RCC 7860 (cell line): ENCODE measurements at regions not wholly inside any gene's neighbourhood (a gene's known extent, or its start where the extent isn't known, plus 50 kb on each side); places are given as distances from the start of the nearest gene placed in this dataset.
"Not testable (repeated sequence)": the region's sequence is repeated elsewhere in the genome, so short reads cannot be mapped to it uniquely, and the experiment has no call there.

Source experiments
- DNase-seq: peaks from one replicate; pipeline ENCODE4 v3.0.0-alpha.2; 2015; ENCODE audit warnings: low spot score
- FAIRE-seq: peaks from 2 replicates; lab custom pipeline; 2012; peaks lifted over from hg19 to GRCh38; lab: Jason Lieb, UNC

DNA sequence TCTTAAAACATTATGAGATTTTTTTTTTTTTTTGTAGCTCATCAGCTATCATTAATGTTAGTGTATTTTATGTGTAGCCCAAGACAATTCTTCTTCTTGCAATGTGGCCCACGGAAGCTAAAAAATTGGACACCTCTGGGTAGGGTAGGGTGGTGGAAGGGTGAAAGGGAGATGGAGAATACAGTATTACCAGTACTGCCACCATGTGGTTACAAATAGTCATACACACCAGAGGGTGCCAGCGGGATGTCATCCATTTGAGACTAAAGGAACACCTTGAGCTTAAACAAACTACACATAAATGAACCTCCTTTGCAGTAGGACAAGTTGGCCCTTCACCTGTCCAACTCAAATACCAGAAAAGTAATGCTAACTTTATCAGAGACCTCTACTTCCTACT is 601.9 kb downstream of the HTR1B start:
- DNase-seq (no peak), FAIRE-seq (no peak)

DNA sequence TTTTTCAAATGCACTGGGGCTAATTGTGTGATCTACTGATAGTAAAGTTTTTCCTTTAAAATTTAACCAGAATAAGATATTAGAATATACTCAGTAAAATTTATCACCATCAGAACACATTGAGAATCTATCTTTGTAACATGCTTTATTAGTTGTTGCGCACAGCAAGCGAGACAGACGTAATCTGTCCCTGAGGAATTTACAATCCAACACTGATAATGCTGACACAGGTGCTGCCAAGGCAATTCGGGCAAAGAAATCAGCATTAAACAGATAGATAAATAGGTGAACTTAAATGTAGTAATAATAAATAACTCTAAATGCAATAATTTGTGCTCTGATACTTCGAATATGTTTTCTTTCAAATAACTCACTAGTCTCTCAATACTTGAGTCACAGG is 607.2 kb downstream of the HTR1B start:
- DNase-seq (no peak), FAIRE-seq (no peak)

DNA sequence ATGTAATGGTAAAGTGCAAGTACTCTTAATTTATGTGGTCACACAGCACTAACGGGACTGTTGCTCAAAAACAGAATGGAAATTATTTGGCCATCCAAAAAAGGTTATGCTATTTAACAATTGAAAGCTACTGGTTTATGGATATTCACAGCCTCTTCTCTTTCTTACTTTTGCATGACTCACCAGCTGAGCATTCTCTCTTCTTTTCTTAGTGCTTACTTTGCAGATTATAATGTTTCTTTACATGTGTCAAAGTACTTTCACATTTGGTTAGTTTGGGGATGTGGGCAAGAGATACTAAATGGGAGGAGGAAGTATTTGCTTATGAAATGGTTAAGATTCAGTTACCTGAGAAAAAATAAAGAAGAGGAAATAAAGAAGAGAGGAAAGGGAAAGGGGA is 610.5 kb downstream of the HTR1B start:
- no peak for FAIRE-seq
- DNase-seq = no peak

DNA sequence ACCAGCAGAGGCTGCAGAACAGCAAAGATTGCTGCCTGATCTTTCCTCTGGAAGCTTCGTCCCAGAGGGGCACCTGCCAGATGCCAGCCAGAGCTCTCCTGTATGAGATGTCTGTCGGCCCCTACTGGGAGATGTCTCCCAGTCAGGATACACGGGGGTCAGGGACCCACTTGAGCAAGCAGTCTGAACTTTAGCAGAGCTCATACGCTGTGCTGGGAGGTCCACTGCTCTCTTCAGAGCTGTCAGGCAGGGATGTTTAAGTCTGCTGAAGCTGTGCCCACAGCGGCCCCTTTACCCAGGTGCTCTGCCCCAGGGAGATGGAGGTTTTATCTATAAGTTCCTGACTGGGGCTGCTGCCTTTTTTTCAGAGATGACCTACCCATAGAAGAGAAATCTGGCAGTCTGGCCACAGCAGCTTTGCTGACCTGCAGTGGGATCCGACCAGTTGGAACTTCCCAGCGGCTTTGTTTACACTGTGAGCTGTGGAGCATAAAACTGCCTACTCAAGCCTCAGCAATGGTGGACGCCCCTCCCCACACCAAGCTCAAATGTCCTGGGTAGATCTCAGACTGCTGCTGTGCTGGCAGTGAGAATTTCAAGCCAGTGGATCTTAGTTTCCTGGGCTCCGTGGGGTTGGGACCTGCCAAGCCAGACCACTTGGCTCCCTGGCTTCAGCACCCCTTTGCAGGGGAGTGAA is 613.9 kb downstream of the HTR1B start:
- not testable (repeated sequence) for DNase-seq, FAIRE-seq

DNA sequence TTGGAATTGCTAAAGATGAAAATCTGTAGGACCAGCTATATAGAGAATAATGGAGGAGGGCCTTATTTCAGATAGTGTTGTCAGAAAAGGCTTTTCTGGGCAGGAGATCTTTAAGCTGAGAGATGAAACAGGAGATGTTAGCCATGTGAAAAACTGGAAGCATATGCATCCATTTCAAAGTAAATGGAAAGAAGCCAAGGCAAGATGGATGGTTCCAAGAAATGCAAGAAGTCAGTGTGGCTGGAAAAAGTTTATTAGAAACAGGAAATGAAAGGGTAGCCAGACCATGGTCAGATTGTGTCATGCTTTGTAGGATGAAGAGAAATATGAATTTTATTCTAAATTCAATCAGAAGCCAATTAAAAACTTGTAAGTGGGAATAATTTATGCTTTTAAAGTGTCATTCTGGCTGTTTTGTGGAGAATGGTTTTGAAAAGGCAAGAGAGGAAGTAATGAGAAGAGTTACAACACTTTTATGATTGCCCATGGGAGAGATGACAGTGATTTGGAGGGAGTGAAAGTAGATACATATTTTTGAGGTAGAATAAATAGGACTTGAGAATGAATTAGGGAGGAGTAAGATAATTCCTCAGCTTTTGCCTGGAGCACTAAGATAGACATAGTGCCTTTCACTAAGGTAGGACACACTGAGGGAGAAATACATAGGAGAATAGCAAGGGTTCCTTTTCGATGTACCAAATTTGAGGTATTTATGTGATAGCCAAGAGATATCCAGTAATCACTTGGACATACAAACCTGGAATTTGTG is 620.1 kb downstream of the HTR1B start:
- FAIRE-seq (no peak), DNase-seq (no peak)

DNA sequence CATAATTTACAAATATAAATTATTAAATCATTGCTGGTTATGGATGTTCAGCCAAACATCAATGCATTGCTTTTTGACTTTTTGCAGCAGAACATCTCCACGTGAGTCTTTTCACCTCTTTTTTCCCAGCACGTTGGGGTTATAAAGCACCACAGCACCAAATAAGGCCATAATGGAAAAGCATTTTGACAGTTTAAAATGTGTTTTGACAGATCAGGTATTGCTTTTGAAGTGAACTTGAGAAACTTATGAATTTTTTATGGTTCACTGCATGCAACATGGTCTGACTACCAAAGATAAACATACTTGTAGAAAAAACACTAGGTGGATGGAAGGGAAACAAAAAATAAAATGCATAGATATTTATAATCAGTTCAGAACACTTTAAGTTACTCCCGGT is 622.4 kb downstream of the HTR1B start:
- DNase-seq (no peak), FAIRE-seq (no peak)

DNA sequence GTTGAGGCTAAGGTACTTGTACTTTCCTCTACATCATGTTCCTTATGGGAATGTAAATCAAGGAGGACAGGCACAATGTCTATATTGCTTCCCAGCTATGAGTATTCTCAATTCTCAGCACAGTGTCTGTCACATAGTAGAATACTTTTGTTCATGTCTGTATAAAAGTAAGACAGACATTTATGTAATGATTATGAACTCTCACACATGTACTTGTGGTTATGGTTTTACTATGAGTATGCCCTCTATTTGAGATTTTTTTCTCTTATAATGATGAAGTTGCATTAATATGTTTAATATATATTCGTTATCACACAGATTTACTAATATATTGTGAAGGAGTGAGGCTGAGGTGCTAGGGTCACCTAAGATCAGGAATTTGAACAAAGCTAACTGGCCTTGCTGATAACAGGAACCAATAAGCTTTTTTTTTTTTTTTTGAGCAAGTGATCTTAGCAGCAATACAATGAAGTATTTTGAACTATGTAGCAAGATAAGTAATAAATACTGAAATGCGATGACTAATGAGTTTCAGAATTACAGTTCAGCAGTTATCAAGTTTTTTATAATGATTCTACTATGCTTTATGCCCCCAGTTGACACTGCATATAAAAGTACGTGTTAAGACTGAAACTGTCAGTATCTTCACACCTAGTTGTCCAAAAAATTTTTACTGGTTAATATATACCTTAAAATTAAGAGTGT is 623.1 kb downstream of the HTR1B start:
- FAIRE-seq (no peak), DNase-seq (no peak)

DNA sequence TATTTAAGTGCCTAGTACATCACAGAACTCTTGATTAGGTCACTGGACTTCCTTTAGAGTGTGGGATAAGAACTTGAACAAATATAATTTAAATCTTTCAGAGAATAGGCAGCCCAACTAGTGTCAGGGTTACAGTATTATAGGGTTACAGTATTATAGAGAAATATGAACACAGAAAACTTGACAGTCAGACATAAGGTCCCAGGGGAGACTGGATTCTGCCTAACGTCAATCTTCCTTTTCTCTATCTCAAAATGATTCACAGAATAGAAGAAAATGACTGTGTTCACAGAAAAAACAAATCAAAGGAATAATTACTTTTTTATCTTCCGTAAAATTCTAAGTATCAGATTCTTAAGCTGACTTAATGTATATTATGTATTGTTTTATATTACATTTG is 623.8 kb downstream of the HTR1B start:
- FAIRE-seq (no peak), DNase-seq (no peak)

DNA sequence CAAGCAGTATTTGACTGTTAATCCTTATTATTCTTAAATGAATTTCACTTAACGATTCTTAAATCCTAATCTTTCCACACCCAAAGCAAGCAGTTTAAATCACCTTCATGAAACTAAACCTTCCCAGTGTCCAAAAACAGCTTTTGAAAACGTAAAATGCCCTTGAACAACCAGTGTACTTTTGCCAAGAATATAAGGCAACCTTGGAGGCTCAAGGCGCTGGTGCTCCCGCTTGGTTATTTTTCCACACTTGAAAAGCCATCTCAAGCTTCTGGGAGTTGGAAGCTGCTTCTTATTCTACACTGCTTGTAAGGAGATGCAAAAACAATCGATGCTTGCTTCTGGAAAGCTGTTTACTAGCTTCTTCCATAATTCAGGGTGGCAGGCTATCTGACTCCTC is 625.7 kb downstream of the HTR1B start:
- DNase-seq = no peak
- FAIRE-seq = no peak

DNA sequence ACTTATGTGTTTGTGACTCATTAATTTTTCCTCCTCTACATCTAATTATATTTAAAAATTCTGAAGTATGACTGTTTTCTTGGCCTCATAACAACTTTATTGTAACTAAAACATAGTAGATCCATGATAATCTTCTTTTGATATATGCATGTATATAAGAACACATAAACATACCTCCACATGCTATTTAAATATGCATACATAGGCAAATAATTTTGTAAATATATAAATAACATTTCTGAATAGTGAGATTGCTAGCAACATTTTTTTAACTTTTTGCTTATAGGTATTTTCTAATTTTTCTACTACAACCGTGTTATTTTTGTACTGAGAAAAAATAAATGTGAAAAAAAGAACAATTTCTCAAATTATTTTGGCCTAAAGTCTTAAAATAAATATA is 627.6 kb downstream of the HTR1B start:
- FAIRE-seq (no peak), DNase-seq (no peak)

DNA sequence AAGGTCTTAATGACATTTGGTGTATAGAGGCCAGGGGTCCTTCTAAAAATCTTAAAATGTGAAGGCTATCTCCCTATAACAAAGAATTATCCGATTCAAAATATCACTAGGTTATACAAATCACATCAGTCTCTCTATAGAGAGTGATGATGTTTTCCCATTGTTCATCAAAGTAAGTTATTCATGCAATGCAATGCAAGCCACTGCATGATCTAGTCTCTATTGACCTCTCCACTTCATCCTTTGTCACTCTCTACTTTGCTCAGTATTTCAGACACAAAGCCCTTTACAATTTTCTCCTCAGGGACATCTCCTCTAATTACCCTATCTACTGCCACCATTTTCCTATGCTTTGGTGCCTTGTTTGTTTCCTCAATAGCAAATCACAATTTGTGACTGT is 628.0 kb downstream of the HTR1B start:
- DNase-seq = no peak
- FAIRE-seq = no peak

DNA sequence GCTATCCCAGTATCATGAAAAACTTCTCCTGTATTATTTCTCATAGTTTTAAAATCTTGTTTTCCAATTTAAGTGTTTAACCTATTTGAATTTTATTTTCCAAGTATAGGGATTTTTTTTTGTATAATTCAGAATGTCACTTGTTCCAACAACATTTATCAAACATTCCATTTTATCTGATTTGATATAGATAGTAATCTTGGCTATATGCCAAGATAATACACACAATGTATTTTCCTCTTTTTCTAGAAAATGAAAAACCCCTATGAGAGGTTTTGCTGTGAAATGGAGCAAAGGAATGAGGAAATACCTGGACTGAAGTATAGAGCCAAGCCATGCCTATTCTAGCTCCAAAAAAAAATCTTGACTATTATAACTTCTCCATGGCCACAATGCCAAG is 628.9 kb downstream of the HTR1B start:
- no peak for FAIRE-seq
- no peak for DNase-seq

DNA sequence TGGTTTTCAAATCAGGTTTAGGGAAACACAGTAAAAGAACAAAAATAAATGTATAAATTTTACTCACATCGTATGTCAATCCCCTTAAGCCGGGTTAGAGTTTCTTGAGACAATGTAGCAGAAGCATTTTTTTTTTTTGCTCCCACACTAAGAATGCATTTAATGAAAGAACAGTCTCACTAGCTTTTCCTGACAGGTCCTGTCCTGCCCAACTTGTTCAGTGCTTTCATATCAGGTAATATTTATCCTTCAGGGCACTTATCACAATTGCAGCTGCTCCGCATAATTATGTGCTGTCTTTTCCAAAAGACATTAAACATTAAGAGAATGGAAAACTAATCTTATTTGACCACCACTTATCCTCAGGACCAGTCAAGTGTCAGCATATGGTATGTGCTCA is 632.0 kb downstream of the HTR1B start:
- DNase-seq = no peak
- FAIRE-seq = no peak

DNA sequence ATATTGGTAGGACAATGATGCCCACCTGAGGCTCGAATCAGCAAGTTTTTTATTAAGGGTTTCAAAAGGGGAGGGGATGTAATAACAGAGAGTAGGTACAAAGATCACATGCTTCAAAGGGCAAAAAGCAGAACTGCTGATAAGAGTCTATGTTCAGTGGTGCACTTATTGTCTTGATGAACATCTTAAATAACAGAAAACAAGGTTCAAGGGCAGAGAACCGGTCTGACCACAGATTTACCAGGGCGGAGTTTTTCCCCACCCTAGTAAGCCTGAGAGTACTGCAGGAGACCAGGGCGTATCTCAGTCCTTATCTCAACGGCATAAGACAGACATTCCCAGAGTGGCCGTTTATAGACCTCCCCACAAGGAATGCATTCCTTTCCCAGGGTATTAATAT is 639.7 kb downstream of the HTR1B start:
- DNase-seq, FAIRE-seq: not testable (repeated sequence)

DNA sequence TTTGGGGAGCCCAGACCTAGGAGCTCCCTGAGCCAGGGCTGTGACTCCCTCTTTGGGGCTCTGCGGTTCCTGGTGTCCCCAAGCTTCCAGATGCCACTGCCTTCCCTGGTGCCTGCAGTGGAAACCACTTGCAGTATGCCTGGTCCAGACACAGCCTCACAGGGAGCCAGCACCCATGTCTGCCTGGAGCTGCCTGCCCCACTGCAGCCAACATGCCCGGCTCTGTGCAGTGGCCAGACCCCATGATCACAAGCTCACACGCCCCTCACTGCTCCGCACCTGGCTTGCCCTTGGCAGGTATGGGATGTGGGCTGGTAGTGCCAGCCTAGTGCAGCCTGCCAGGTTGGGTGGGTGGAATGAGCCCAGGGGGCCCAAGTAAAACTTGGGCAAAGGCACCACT is 644.8 kb downstream of the HTR1B start:
- FAIRE-seq = no peak
- no peak for DNase-seq

DNA sequence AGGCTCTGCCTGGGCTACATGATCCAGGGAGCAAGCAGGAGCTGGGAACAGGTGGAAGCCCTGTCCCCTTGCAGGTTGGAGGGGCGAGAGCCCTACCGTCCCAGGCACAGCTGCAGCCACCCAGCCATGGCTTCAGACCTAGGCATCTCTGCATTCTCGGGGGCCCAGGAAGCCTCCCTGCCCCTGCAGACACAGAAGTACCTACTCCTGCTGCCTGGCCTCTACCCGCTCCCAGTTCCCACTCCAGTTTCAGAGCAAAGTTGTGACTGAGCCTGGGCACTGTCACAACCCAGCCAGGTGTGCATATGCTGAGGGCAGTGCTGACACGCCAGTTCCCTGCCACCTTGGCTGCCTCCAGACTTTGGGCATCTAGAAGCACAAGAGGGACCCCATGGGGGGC is 645.9 kb downstream of the HTR1B start:
- FAIRE-seq = no peak
- no peak for DNase-seq

DNA sequence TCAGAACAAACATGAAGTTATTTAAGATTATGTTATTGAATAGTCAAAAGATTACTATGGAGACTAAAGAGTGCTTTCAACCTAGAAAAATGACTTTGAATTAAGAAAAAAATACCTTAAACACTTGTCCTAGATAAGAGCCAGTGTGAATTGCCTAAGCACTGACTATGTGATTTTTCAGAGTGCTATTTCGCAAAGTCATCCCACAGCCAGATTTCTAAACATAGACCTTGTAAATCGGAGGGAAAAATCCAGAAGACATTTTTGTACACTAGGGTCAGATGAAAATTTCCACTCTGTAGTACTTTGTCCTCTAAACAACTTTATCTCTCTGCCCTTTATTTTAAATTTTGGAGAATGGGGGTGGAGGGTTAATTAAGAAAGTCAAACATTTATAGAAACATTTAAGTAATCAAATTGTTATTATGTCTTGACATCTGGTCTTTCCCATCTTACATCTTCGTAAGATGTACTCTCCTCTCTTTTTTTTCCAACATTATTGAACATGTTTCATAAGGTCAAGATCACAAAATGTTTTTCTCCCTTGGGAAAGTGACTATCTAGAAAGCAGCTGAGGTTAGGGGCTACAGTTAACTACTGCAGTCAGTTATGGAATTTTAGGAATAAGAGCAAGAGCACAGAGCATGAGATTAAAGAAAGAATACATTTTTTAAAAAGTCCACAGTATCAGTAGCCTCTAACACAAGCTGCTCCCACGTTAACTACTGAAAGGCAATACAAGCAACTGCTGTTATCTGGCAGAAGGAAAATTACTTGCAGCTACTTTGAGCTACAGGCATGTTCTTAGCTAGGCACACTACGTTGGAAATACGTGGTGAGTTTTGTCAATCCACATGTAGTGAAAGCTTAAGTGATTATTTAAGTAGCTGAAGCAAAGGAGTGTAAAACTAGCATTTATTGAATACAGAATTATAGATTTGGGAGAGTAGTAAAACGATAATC is 648.5 kb downstream of the HTR1B start:
- FAIRE-seq (no peak), DNase-seq (no peak)

DNA sequence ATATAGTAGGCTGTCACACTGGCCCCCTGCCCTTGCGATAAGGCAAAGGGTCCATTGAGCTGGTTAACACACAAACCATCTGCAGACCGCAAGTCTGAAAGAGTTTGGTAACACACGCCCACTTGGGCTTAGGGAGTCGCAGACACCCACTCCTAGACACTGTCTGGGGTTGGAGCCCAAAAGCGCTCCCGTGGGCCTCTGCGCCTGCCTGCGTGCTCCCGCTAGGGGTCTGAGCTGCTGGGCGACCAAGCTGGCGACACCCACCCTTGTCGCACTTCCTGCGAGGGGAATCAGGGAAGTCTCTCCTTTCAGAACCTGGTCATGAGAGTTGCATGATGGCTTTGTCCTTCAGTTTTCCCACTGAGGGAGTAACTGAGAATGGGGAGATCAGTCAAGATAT is 653.0 kb downstream of the HTR1B start:
- DNase-seq = no peak
- FAIRE-seq = no peak

DNA sequence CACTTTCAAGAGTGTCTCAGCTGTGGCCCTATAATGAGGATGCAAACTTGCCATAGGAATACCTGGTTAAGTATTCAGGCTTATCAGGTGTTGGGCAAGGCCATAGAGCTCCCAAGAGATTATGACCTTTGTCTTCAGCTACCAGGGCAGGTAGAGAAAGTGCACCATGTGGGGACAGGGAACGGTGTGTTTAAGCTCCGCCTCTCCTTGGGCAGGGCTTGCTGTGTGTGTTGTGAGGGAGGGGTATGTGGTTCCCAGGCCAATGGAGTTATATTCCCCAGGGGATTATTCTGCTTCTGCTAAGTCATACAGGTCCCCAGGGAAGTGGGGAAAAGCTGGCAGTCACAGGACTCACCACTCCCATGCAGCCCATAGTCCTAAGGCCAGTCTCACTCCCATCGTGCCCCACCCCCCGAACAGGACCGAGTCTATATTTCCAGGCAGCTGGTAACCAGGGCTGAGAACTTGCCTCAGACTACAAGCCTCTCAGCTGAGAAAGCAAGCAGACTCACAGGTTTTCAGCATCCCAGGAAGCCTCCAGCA is 660.2 kb downstream of the HTR1B start:
- DNase-seq (no peak), FAIRE-seq (no peak)

DNA sequence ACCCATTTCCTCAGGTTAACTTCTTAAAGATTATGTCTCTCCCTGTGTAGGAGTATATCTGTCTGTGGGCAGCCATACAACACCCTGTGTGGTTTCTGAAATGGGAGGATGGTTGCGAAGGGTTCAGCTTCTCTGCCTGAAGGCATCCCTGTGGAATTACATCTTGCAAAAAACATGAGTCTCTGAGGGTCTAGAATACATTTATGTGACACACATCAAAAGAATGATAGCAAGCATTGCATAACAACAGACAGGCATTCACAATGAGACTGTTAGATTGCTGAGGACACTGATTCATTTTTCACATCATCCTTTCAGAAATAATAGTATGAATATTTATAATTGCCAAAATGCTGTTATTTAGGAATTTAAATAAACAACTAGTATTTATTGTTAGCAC is 670.9 kb downstream of the HTR1B start:
- DNase-seq (no peak), FAIRE-seq (no peak)

DNA sequence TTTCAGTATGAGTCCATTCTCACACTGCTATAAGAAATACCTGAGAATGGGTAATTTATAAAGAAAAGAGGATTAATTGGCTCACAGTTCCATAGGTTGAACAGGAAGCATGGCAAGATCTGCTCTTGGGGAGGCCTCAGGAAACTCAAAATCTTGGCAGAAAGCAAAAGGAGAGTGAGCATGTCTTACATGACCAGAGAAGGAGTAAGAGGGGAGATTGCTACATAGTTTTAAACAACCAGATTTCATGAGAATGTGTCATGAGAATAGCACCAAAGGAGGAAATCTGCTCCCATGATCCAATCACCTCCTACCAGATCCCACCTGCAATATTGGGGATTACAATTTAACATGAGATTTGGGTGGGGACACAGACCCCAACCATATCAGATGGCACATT is 672.4 kb downstream of the HTR1B start:
- no peak for DNase-seq
- FAIRE-seq = no peak
